ENCODE measurements at regions not wholly inside any gene's neighbourhood (a gene's known extent, or its start where the extent isn't known, plus 50 kb on each side); places are given as distances from the start of the nearest gene placed in this dataset.

GRCh38 chr13:73223372-73223781 is 164.6 kb downstream of the KLF5 start:
- DNase-seq (ENCODE audit: low read depth, low spot score): no peak

- no peak for DNase-seq (ENCODE audit: low read depth, low spot score)
These were observed 164.0 kb downstream of the KLF5 start for GRCh38 chr13:73222627-73223305.

GRCh38 chr13:73220966-73221720 is 162.3 kb downstream of the KLF5 start:
- no peak for DNase-seq (ENCODE audit: low read depth, low spot score)

- DNase-seq (ENCODE audit: low read depth, low spot score): no peak
These were observed 159.4 kb downstream of the KLF5 start for GRCh38 chr13:73218181-73218580.

GRCh38 chr13:73216381-73216831 is 157.6 kb downstream of the KLF5 start:
- no peak for DNase-seq (ENCODE audit: low read depth, low spot score)

- DNase-seq (ENCODE audit: low read depth, low spot score): no peak
These were observed 157.0 kb downstream of the KLF5 start for GRCh38 chr13:73215823-73216222.

- DNase-seq (ENCODE audit: low read depth, low spot score): no peak
These were observed 153.7 kb downstream of the KLF5 start for GRCh38 chr13:73212482-73212881.

GRCh38 chr13:73210218-73210883 is 151.5 kb downstream of the KLF5 start:
- DNase-seq (ENCODE audit: low read depth, low spot score): no peak

GRCh38 chr13:73204952-73205351 is 146.1 kb downstream of the KLF5 start:
- no peak for DNase-seq (ENCODE audit: low read depth, low spot score)

- DNase-seq (ENCODE audit: low read depth, low spot score): no peak
These were observed 142.8 kb downstream of the KLF5 start for GRCh38 chr13:73201626-73202025.

GRCh38 chr13:73198991-73199411 is 140.2 kb downstream of the KLF5 start:
- DNase-seq (ENCODE audit: low read depth, low spot score): no peak

GRCh38 chr13:73195091-73195490 is 136.3 kb downstream of the KLF5 start:
- DNase-seq (ENCODE audit: low read depth, low spot score): no peak

- no peak for DNase-seq (ENCODE audit: low read depth, low spot score)
These were observed 135.5 kb downstream of the KLF5 start for GRCh38 chr13:73194310-73194709.

GRCh38 chr13:73193554-73193953 is 134.7 kb downstream of the KLF5 start:
- no peak for DNase-seq (ENCODE audit: low read depth, low spot score)

GRCh38 chr13:73190477-73190876 is 131.7 kb downstream of the KLF5 start:
- DNase-seq (ENCODE audit: low read depth, low spot score): no peak

- no peak for DNase-seq (ENCODE audit: low read depth, low spot score)
These were observed 131.0 kb downstream of the KLF5 start for GRCh38 chr13:73189776-73190175.

GRCh38 chr13:73189362-73189761 is 130.6 kb downstream of the KLF5 start:
- no peak for DNase-seq (ENCODE audit: low read depth, low spot score)

- DNase-seq (ENCODE audit: low read depth, low spot score): no peak
These were observed 128.3 kb downstream of the KLF5 start for GRCh38 chr13:73187106-73187505.

- DNase-seq (ENCODE audit: low read depth, low spot score): no peak
These were observed 121.0 kb downstream of the KLF5 start for GRCh38 chr13:73179650-73180274.

- no peak for DNase-seq (ENCODE audit: low read depth, low spot score)
These were observed 119.2 kb downstream of the KLF5 start for GRCh38 chr13:73177916-73178565.

- DNase-seq (ENCODE audit: low read depth, low spot score): no peak
These were observed 118.2 kb downstream of the KLF5 start for GRCh38 chr13:73177017-73177416.
